Bronchial epithelial cell (primary cell): ENCODE measurements at regions not wholly inside any gene's neighbourhood (a gene's known extent, or its start where the extent isn't known, plus 50 kb on each side); places are given as distances from the start of the nearest gene placed in this dataset.

Source experiments
- DNase-seq: peaks from one replicate; pipeline ENCODE4 v3.0.0-alpha.2; 2010; ENCODE audit warnings: low read depth
- FAIRE-seq: peaks from 2 replicates; lab custom pipeline; 2011; peaks lifted over from hg19 to GRCh38; lab: Jason Lieb, UNC
- H3K27me3 ChIP-seq: 2 replicates; pipeline ENCODE4 v1.5.1; 2011; ENCODE audit warnings: low read length; ENCODE audit not compliant: control insufficient read depth, insufficient read depth
- H3K36me3 ChIP-seq: 2 replicates; pipeline ENCODE4 v1.5.1; 2011; ENCODE audit warnings: low read length; ENCODE audit not compliant: control insufficient read depth, insufficient read depth
- H3K4me3 ChIP-seq: 2 replicates; pipeline ENCODE4 v1.5.1; 2011; ENCODE audit warnings: mild to moderate bottlenecking, low read depth, low read length, control low read depth
- CTCF ChIP-seq: IDR thresholded peaks from 2 replicates; pipeline ENCODE4 v1.5.1; 2011; ENCODE audit warnings: mild to moderate bottlenecking, moderate library complexity, low read length, control low read depth, inconsistent platforms; ENCODE audit not compliant: insufficient read depth, severe bottlenecking

GRCh38 chr2:38496927-38497669, 105.6 kb downstream of the HNRNPLL start:
- TF ChIP-seq CTCF: no peak
- Histone ChIP-seq H3K4me3 (no peak overlapping the region), H3K27me3 (no peaks in the 10 kb centered on the region), H3K36me3 (no peaks in the 10 kb centered on the region)
- no peak for FAIRE-seq
- DNase-seq: no peak

GRCh38 chr2:38495880-38496279, 106.8 kb downstream of the HNRNPLL start:
- H3K36me3 ChIP-seq: no peaks in the 10 kb centered on the region
- no peak for FAIRE-seq
- H3K27me3 ChIP-seq: no peaks in the 10 kb centered on the region
- DNase-seq: no peak
- H3K4me3 ChIP-seq: no peak overlapping the region
- TF ChIP-seq CTCF: no peak

- DNase-seq: no peak
- FAIRE-seq: no peak
These were observed 108.3 kb downstream of the HNRNPLL start for GRCh38 chr2:38494394-38494793.

GRCh38 chr2:38492042-38492615, 110.6 kb downstream of the HNRNPLL start:
- TF ChIP-seq CTCF: no peak
- Histone ChIP-seq H3K36me3 (no peaks in the 10 kb centered on the region), H3K4me3 (no peak overlapping the region), H3K27me3 (no peaks in the 10 kb centered on the region)
- DNase-seq: no peak
- no peak for FAIRE-seq

More at GRCh38 chr2:38494394-38494793, 108.3 kb downstream of the HNRNPLL start:
- no peaks in the 10 kb centered on the region for H3K36me3 ChIP-seq
- TF ChIP-seq CTCF: no peak
- no peak overlapping the region for H3K4me3 ChIP-seq
- no peaks in the 10 kb centered on the region for H3K27me3 ChIP-seq

- TF ChIP-seq CTCF: no peak
- no peak overlapping the region for H3K4me3 ChIP-seq
- H3K27me3 ChIP-seq: no peaks in the 10 kb centered on the region
- no peaks in the 10 kb centered on the region for H3K36me3 ChIP-seq
- FAIRE-seq (no peak), DNase-seq (no peak)
These were observed 111.3 kb downstream of the HNRNPLL start for GRCh38 chr2:38491436-38491835.
